GDM1 (cell line): ENCODE measurements at regions not wholly inside any gene's neighbourhood (a gene's known extent, or its start where the extent isn't known, plus 50 kb on each side); places are given as distances from the start of the nearest gene placed in this dataset.
"Not testable (repeated sequence)": the region's sequence is repeated elsewhere in the genome, so short reads cannot be mapped to it uniquely, and the experiment has no call there.

ENCODE experiments used
- DNase-seq: peaks from one replicate; lab custom pipeline; 2025; lab: John Stamatoyannopoulos, UW

DNA sequence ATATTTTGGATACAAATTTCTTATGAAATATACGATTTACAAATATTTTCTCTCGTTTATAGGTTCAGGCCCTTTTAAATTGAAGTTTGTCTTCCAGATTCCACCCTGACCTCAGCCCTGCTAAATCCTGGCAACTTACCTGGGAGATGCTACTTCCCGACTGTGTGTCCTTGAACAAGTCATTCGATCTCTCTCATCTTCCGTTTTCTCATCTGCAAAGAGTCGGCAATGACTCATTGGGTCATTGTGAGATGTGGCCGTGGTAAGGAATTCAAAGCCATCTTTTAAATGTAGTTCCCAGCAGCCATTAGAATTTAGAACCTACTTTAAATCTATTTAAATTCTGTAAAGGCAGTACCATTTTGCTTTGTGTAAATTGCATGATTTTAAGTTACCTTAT, 72.5 kb downstream of the LHX2 start:
- no peak for DNase-seq

DNA sequence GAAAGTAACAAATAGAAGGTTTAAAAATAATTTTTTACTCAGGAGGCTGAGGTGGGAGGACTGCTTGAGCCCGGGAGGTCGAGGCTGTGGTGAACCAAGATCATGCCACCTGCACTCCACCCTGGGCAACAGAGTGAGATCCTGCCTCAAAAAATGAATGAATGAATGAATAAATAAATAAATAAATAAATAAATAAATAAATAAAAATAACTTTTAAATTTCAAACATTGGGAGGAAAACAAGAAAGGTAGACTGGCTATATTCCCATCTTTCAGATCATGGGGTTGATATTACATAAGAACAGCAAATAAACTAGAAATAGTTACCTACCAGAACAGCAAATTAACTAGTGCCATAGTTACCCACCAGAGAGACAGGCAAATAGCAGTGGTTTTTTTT, 75.7 kb downstream of the LHX2 start:
- no peak for DNase-seq

DNA sequence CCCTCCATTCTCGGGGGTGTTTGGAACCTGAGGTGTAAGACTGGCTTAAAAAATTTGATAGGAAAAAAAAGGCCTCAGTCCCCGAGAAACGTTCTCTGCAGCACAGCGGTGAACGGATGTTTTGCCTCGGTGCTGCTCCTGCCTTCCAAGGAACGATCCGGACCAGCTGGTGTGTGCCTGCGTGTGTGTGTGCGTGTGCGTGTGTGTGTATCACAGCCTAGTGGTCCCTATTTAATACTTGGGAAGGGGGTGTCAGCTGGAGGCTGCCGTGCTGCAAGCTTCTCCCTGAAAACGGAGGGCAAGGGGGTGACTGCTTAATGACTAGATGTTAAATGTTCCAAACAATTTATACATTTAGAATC, 76.9 kb downstream of the LHX2 start:
- no peak for DNase-seq

GRCh38 chr9:124089631-124090488, 78.3 kb downstream of the LHX2 start:
- not testable (repeated sequence) for DNase-seq

GRCh38 chr9:124098141-124098905, 86.8 kb downstream of the LHX2 start:
- DNase-seq: no peak

GRCh38 chr9:124099860-124100259, 88.3 kb downstream of the LHX2 start:
- DNase-seq: no peak

GRCh38 chr9:124101215-124101968, 89.8 kb downstream of the LHX2 start:
- DNase-seq: no peak

DNA sequence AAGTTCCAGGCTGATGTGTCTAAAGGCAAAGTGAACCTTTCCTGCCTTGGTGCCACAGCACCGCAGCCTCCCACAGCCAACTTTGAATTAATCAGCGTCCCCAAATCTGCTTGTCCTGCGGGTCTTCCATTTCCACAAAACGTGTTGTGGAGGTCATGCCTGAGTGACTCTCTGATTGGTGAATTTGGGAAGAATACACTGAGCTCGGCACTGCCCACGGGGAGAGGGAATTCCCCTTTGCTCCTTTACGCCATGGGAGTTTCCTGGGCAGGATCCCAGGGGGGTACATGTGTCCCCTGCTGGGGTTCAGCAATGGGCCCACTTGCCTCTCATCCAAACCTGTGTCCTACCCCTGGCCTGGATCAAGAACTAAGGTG, 90.4 kb downstream of the LHX2 start:
- no peak for DNase-seq

DNA sequence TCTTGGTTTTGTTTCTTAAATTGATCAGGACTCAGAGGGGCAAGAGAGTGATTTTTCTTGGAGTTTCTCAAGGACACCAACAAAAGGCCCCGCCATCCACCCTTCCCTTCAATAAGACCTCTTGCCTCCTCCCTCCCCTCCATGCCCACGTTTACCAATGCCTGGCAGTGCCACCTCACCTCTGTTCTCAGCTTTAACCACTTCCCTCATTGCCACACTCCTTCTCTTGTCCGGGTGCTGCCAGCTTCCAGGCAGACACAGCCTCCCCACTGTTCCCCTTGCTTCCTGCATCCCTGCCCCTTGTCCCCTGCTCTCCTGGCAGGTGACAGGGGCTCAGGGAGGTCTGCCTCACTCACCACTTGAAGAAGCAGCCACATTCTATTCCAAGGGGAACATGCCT, 90.8 kb downstream of the LHX2 start:
- DNase-seq: no peak

GRCh38 chr9:124105266-124105665, 93.7 kb downstream of the LHX2 start:
- no peak for DNase-seq

DNA sequence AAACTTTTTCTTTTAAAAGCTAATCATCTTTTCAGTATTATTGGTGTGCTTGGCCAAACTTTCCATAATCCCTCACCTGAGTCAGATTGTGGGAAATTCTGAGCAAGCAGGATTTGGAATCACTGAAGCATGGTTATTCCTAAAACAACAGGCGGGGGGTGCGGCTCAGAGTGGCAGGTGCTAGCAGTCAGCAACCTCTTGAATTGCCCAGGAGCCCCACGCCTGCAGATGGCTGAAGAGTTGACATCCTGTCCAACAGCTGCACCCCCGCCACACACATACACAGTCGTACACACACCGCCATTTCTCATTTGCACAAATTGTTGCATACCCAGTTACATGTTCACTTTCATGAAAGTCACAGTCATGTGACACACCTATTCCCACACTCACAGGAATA, 96.6 kb downstream of the LHX2 start:
- no peak for DNase-seq

DNA sequence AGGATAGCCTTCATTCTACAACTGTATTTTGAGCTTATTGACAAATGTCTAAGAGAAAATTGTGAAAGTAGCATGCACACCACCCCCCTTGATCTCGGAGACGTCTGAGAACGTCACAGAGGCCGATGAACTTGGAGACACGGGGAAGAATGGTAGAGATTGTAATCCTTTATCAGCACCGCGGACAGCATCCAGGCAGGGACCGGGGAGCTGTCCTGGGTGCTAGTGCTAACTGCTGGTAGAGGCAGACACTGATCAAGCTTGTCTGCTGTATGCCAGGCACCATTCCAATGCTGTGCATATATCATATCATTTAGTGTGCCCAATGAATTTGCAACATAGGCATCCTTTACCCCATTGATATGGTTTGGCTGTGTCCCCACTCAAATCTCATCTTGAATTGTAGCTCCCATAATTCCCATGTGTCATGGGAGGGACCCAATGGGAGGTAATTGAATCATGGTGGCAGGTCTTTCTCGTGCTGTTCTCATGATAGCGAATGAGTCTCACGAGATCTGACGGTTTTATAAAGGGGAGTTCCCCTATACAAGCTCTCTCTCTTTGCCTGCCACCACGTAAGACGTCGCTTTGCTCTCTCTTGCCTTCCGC, 98.8 kb downstream of the LHX2 start:
- peak; percentile 48 for DNase-seq

- DNase-seq: no peak
These were observed 105.3 kb downstream of the LHX2 start for GRCh38 chr9:124116683-124117363.

DNA sequence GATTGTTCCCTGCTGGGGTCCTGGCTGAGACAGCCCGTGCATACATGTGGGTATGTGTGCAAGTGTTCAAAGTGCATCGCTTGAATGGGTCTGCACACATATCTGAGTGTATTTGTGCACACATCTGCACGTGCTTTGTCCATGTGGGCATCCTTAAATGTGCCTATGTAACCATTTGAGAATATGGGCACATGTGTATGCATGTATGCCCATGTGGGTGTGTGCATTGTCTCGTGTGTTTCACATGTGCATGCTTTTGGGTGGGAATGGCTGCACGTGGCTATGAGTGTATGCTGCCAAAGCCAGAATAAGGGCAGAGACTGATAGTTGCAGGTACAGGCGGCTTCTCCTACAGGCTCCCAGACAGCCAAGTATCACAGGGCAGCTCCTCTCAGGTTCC, 107.3 kb downstream of the LHX2 start:
- no peak for DNase-seq

GRCh38 chr9:124120272-124120671, 108.7 kb downstream of the LHX2 start:
- DNase-seq: no peak

GRCh38 chr9:124121725-124122124, 110.2 kb downstream of the LHX2 start:
- DNase-seq: no peak

- DNase-seq: no peak
These were observed 110.8 kb downstream of the LHX2 start for GRCh38 chr9:124122321-124122720.

DNA sequence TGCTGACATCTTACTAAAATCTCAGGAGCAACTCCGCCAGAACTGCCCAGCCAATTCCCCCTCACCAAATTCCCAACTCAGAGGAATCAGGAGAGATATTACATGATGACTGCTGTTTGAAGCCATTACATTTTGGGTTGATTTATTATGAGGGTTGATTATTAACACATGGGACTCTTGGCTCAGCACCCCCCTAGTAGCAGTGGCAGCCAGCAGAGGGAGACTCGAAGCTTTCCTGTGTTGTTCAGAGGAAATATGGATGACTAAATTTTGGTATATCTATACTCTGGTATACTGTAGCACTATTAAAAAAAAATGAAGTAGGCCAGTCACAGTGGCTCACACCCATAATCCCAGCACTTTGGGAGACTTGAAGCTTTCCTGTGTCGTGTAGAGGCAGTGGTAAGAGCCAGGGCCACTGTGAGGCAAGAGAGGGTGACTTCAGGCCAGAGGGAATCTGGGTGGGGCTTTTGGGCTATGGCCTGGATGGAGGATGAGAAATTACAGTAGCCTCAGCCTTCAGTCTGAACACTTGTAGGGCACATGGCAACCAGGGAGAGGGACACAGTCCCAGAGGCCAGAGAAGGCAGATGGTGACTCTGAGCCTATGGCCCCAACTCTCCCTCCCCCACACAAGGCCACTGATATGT, 111.4 kb downstream of the LHX2 start:
- DNase-seq: no peak

- DNase-seq: not testable (repeated sequence)
These were observed 112.1 kb downstream of the LHX2 start for GRCh38 chr9:124123621-124124020.

GRCh38 chr9:124124729-124125650, 113.4 kb downstream of the LHX2 start:
- DNase-seq: no peak
